GM21381 (cell line): ENCODE measurements at regions not wholly inside any gene's neighbourhood (a gene's known extent, or its start where the extent isn't known, plus 50 kb on each side); places are given as distances from the start of the nearest gene placed in this dataset.

Experiments
- ATAC-seq: cut with Tn5 transposase; IDR thresholded peaks from one replicate; pipeline ENCODE4 v1.9.1; 2021; ENCODE audit warnings: mild to moderate bottlenecking, moderate library complexity; ENCODE audit not compliant: unreplicated experiment

- ATAC-seq: no peak
Observed at GRCh38 chr7:96415293-96415940, 93.5 kb upstream of the SLC25A13 start.

- peak; percentile 70 for ATAC-seq
Observed at GRCh38 chr7:96414931-96415292, 93.0 kb upstream of the SLC25A13 start.

GRCh38 chr7:96410126-96410839 lies 88.4 kb upstream of the SLC25A13 start:
- ATAC-seq: no peak

- ATAC-seq: no peak
Observed at GRCh38 chr7:96408881-96409280, 87.0 kb upstream of the SLC25A13 start.

GRCh38 chr7:96407427-96407826 lies 85.5 kb upstream of the SLC25A13 start:
- no peak for ATAC-seq

- ATAC-seq: no peak
Observed at GRCh38 chr7:96402913-96403312, 81.0 kb upstream of the SLC25A13 start.

- ATAC-seq: no peak
Observed at GRCh38 chr7:96401200-96401599, 79.3 kb upstream of the SLC25A13 start.

GRCh38 chr7:96400518-96400917 lies 78.6 kb upstream of the SLC25A13 start:
- no peak for ATAC-seq

GRCh38 chr7:96400001-96400400 lies 78.1 kb upstream of the SLC25A13 start:
- ATAC-seq: no peak

- ATAC-seq: no peak
Observed at GRCh38 chr7:96397936-96398598, 76.2 kb upstream of the SLC25A13 start.

GRCh38 chr7:96388620-96389383 lies 66.9 kb upstream of the SLC25A13 start:
- no peak for ATAC-seq

GRCh38 chr7:96388166-96388565 lies 66.3 kb upstream of the SLC25A13 start:
- ATAC-seq: no peak

- ATAC-seq: no peak
Observed at GRCh38 chr7:96380111-96380512, 58.2 kb upstream of the SLC25A13 start.

- ATAC-seq: no peak
Observed at GRCh38 chr7:96377399-96377798, 55.5 kb upstream of the SLC25A13 start.
